HEK293 (cell line): ENCODE measurements at regions not wholly inside any gene's neighbourhood (a gene's known extent, or its start where the extent isn't known, plus 50 kb on each side); places are given as distances from the start of the nearest gene placed in this dataset.

Experiments used
- BCL11B ChIP-seq: fragments of 450-650 bp; formaldehyde crosslinking; IDR thresholded peaks from 2 replicates; pipeline ENCODE4 v1.5.1; 2016; ENCODE audit warnings: low read depth, missing biosample characterization, missing genetic modification characterization
- HOXA7 ChIP-seq: sonication (generic); formaldehyde crosslinking; IDR thresholded peaks from 2 replicates; pipeline ENCODE4 v1.8.1; 2022; ENCODE audit warnings: missing genetic modification reagents, borderline replicate concordance
- IKZF3 ChIP-seq: fragments of 450-650 bp; IDR thresholded peaks from 2 replicates; pipeline ENCODE4 v1.5.0; 2018; ENCODE audit warnings: missing biosample characterization, mild to moderate bottlenecking, missing genetic modification characterization, moderate library complexity
- KLF8 ChIP-seq: fragments of 450-650 bp; formaldehyde crosslinking; IDR thresholded peaks from 2 replicates; pipeline ENCODE4 v1.5.1; 2016; ENCODE audit warnings: missing biosample characterization, missing genetic modification characterization
- MYNN ChIP-seq: fragments of 450-650 bp; formaldehyde crosslinking; IDR thresholded peaks from 2 replicates; pipeline ENCODE4 v1.5.1; 2016; ENCODE audit warnings: missing biosample characterization, missing genetic modification characterization, borderline replicate concordance
- ZFP3 ChIP-seq: fragments of 450-650 bp; formaldehyde crosslinking; IDR thresholded peaks from 2 replicates; pipeline ENCODE4 v1.5.1; 2016; ENCODE audit warnings: low read depth, missing biosample characterization, missing genetic modification characterization
- ZNF10 ChIP-seq: fragments of 450-650 bp; formaldehyde crosslinking; IDR thresholded peaks from 2 replicates; pipeline ENCODE4 v1.5.1; 2017; ENCODE audit warnings: missing biosample characterization, missing genetic modification characterization
- ZNF184 ChIP-seq: fragments of 450-650 bp; IDR thresholded peaks from 2 replicates; pipeline ENCODE4 v1.5.1; 2018; ENCODE audit warnings: missing biosample characterization, mild to moderate bottlenecking, missing genetic modification characterization
- ZNF239 ChIP-seq: fragments of 450-650 bp; formaldehyde crosslinking; IDR thresholded peaks from 2 replicates; pipeline ENCODE4 v1.5.1; 2016; ENCODE audit warnings: missing biosample characterization, missing genetic modification characterization
- ZNF37A ChIP-seq: fragments of 450-650 bp; IDR thresholded peaks from 2 replicates; pipeline ENCODE4 v1.5.1; 2018; ENCODE audit warnings: missing biosample characterization, missing genetic modification characterization
- ZNF514 ChIP-seq: fragments of 450-650 bp; formaldehyde crosslinking; IDR thresholded peaks from 2 replicates; pipeline ENCODE4 v1.5.1; 2016; ENCODE audit warnings: missing biosample characterization, missing genetic modification characterization
- ZNF600 ChIP-seq: fragments of 450-650 bp; formaldehyde crosslinking; IDR thresholded peaks from 2 replicates; pipeline ENCODE4 v1.5.1; 2016; ENCODE audit warnings: missing biosample characterization, missing genetic modification characterization
- TF ChIP-seq, protein P1 (sequence below): fragments of 450-650 bp; formaldehyde crosslinking; IDR thresholded peaks from 2 replicates; pipeline ENCODE4 v1.5.0; 2017; ENCODE audit warnings: missing biosample characterization, missing genetic modification characterization, borderline replicate concordance
- TF ChIP-seq, protein P2 (sequence below): fragments of 450-650 bp; IDR thresholded peaks from 2 replicates; pipeline ENCODE4 v1.5.1; 2018; ENCODE audit warnings: missing biosample characterization, mild to moderate bottlenecking, missing genetic modification characterization
- TF ChIP-seq, protein P3 (sequence below): fragments of 450-650 bp; formaldehyde crosslinking; IDR thresholded peaks from 2 replicates; pipeline ENCODE4 v1.5.1; 2016; ENCODE audit warnings: missing biosample characterization, missing genetic modification characterization
- TF ChIP-seq, protein P4 (sequence below): fragments of 450-650 bp; formaldehyde crosslinking; optimal IDR thresholded peaks from 2 replicates; pipeline ENCODE3; 2016; ENCODE audit warnings: missing biosample characterization, mild to moderate bottlenecking, missing genetic modification characterization
- TF ChIP-seq, protein P5 (sequence below): fragments of 450-650 bp; formaldehyde crosslinking; IDR thresholded peaks from 2 replicates; pipeline ENCODE4 v1.5.1; 2016; ENCODE audit warnings: missing biosample characterization, missing genetic modification characterization
- TF ChIP-seq, protein P6 (sequence below): fragments of 450-650 bp; formaldehyde crosslinking; IDR thresholded peaks from 2 replicates; pipeline ENCODE4 v1.5.1; 2017; ENCODE audit warnings: missing biosample characterization, missing genetic modification characterization
- TF ChIP-seq, protein P7 (sequence below): fragments of 450-650 bp; formaldehyde crosslinking; IDR thresholded peaks from 2 replicates; pipeline ENCODE4 v1.5.1; 2016; ENCODE audit warnings: missing biosample characterization, missing genetic modification characterization

DNA sequence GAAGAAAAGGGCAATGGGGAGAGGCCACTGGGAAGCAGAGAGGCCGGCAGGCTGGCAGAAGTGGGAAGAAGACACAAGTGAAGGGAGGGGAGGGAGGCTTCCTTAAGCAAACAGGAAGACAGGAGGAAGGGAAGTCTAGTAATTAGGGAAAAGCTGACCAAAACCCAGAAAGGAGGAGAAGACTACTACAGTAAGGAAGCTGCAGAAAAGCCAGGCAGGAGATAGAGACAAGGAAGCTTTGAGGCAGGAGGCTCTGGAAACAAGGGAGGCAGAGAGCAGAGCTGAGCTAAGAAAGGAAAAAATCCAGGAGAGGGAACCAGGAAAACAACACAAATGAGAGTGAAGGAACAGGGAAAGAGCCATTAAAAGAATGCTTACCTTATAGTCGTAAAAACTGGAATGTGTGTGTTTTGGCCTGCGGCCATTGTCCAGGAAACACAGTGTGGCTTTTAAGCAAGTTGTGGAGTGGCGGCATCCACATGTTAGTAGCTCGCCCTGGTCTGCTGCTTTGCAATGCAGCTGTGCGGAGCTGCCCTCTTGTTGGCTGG is 317.1 kb upstream of the CLINT1 start (continued):
- no peak for TF ChIP-seq ZNF239 (tag by site-specific recombination)
- TF ChIP-seq MYNN (tag by site-specific recombination), result no peak
- TF ChIP-seq, protein P1, sequence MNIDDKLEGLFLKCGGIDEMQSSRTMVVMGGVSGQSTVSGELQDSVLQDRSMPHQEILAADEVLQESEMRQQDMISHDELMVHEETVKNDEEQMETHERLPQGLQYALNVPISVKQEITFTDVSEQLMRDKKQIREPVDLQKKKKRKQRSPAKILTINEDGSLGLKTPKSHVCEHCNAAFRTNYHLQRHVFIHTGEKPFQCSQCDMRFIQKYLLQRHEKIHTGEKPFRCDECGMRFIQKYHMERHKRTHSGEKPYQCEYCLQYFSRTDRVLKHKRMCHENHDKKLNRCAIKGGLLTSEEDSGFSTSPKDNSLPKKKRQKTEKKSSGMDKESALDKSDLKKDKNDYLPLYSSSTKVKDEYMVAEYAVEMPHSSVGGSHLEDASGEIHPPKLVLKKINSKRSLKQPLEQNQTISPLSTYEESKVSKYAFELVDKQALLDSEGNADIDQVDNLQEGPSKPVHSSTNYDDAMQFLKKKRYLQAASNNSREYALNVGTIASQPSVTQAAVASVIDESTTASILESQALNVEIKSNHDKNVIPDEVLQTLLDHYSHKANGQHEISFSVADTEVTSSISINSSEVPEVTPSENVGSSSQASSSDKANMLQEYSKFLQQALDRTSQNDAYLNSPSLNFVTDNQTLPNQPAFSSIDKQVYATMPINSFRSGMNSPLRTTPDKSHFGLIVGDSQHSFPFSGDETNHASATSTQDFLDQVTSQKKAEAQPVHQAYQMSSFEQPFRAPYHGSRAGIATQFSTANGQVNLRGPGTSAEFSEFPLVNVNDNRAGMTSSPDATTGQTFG (tag by site-specific recombination), result no peak
- TF ChIP-seq, protein P2, sequence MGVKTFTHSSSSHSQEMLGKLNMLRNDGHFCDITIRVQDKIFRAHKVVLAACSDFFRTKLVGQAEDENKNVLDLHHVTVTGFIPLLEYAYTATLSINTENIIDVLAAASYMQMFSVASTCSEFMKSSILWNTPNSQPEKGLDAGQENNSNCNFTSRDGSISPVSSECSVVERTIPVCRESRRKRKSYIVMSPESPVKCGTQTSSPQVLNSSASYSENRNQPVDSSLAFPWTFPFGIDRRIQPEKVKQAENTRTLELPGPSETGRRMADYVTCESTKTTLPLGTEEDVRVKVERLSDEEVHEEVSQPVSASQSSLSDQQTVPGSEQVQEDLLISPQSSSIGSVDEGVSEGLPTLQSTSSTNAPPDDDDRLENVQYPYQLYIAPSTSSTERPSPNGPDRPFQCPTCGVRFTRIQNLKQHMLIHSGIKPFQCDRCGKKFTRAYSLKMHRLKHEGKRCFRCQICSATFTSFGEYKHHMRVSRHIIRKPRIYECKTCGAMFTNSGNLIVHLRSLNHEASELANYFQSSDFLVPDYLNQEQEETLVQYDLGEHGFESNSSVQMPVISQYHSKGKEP (tag by site-specific recombination), result peak; percentile 21; the same call in 1 of the 2 replicates
- TF ChIP-seq BCL11B (tag by site-specific recombination), result no peak
- no peak for TF ChIP-seq ZFP3 (tag by site-specific recombination)
- TF ChIP-seq ZNF600, result peak; percentile 63; the same call in 1 of the 2 replicates
- TF ChIP-seq KLF8 (tag by site-specific recombination), result no peak
- TF ChIP-seq IKZF3, result peak; percentile 54; the same call in 1 of the 2 replicates
- TF ChIP-seq ZNF37A (tag by site-specific recombination), result no peak
- no peak for TF ChIP-seq ZNF184 (tag by site-specific recombination)
- TF ChIP-seq ZNF514 (tag by site-specific recombination), result no peak
- TF ChIP-seq, protein P3, sequence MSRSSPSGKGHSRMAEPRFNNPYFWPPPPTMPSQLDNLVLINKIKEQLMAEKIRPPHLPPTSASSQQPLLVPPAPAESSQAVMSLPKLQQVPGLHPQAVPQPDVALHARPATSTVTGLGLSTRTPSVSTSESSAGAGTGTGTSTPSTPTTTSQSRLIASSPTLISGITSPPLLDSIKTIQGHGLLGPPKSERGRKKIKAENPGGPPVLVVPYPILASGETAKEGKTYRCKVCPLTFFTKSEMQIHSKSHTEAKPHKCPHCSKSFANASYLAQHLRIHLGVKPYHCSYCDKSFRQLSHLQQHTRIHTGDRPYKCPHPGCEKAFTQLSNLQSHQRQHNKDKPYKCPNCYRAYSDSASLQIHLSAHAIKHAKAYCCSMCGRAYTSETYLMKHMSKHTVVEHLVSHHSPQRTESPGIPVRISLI, result no peak
- no peak for TF ChIP-seq ZNF10 (tag by site-specific recombination)
- TF ChIP-seq, protein P4, sequence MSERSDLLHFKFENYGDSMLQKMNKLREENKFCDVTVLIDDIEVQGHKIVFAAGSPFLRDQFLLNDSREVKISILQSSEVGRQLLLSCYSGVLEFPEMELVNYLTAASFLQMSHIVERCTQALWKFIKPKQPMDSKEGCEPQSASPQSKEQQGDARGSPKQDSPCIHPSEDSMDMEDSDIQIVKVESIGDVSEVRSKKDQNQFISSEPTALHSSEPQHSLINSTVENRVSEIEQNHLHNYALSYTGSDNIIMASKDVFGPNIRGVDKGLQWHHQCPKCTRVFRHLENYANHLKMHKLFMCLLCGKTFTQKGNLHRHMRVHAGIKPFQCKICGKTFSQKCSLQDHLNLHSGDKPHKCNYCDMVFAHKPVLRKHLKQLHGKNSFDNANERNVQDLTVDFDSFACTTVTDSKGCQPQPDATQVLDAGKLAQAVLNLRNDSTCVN (tag by site-specific recombination), result no peak
- TF ChIP-seq, protein P5, sequence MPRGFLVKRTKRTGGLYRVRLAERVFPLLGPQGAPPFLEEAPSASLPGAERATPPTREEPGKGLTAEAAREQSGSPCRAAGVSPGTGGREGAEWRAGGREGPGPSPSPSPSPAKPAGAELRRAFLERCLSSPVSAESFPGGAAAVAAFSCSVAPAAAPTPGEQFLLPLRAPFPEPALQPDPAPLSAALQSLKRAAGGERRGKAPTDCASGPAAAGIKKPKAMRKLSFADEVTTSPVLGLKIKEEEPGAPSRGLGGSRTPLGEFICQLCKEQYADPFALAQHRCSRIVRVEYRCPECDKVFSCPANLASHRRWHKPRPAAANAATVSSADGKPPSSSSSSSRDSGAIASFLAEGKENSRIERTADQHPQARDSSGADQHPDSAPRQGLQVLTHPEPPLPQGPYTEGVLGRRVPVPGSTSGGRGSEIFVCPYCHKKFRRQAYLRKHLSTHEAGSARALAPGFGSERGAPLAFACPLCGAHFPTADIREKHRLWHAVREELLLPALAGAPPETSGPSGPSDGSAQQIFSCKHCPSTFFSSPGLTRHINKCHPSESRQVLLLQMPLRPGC, result 0 out of 2 replicates have a peak, but pooled peaks have one; percentile 21
- TF ChIP-seq, protein P6, sequence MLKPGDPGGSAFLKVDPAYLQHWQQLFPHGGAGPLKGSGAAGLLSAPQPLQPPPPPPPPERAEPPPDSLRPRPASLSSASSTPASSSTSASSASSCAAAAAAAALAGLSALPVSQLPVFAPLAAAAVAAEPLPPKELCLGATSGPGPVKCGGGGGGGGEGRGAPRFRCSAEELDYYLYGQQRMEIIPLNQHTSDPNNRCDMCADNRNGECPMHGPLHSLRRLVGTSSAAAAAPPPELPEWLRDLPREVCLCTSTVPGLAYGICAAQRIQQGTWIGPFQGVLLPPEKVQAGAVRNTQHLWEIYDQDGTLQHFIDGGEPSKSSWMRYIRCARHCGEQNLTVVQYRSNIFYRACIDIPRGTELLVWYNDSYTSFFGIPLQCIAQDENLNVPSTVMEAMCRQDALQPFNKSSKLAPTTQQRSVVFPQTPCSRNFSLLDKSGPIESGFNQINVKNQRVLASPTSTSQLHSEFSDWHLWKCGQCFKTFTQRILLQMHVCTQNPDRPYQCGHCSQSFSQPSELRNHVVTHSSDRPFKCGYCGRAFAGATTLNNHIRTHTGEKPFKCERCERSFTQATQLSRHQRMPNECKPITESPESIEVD (tag by site-specific recombination), result peak; percentile 74
- no peak for TF ChIP-seq HOXA7 (CRISPR knock-in tag)
- TF ChIP-seq, protein P7, sequence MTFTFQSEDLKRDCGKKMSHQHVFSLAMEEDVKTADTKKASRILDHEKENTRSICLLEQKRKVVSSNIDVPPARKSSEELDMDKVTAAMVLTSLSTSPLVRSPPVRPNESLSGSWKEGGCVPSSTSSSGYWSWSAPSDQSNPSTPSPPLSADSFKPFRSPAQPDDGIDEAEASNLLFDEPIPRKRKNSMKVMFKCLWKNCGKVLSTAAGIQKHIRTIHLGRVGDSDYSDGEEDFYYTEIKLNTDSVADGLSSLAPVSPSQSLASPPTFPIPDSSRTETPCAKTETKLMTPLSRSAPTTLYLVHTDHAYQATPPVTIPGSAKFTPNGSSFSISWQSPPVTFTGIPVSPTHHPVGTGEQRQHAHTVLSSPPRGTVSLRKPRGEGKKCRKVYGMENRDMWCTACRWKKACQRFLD (tag by site-specific recombination), result no peak
